Upper lobe of right lung (tissue), 1 donor: ENCODE measurements at regions not wholly inside any gene's neighbourhood (a gene's known extent, or its start where the extent isn't known, plus 50 kb on each side); places are given as distances from the start of the nearest gene placed in this dataset.
A peak's percentile ranks its signal among the peaks of the same experiment; 100 is the strongest.

ENCODE experiments used
- ATAC-seq: fragments of 200-7000 bp; cut with Tn5 transposase; one replicate; pipeline ENCODE4 v1.9.1; 2020; ENCODE audit warnings: mild to moderate bottlenecking, moderate library complexity
- DNase-seq: peaks from one replicate; pipeline ENCODE4 v3.0.0-alpha.2; 2020
- H3K27ac ChIP-seq: fragments of 200-600 bp; one replicate; pipeline ENCODE4 v1.8.0; 2022
- H3K27me3 ChIP-seq: fragments of 200-600 bp; one replicate; pipeline ENCODE4 v1.8.0; 2022; ENCODE audit warnings: mild to moderate bottlenecking
- H3K36me3 ChIP-seq: fragments of 200-600 bp; one replicate; pipeline ENCODE4 v1.8.0; 2022
- H3K4me1 ChIP-seq: fragments of 200-600 bp; one replicate; pipeline ENCODE4 v1.8.0; 2022
- H3K4me3 ChIP-seq: fragments of 200-600 bp; one replicate; pipeline ENCODE4 v1.8.0; 2022; ENCODE audit warnings: mild to moderate bottlenecking
- H3K9me3 ChIP-seq: fragments of 200-600 bp; one replicate; pipeline ENCODE4 v1.8.0; 2022
- intact Hi-C: fragments of 100-400 bp; cut with DNase I; formaldehyde crosslinking; loops from one replicate; pipeline ENCODE4 v1.11.0; 2022
- TF ChIP-seq, protein P1 (sequence below): fragments of 200-600 bp; IDR thresholded peaks from one replicate; pipeline ENCODE4 v1.8.0; 2022; ENCODE audit warnings: antibody characterized with exemption
- donor health status: DM: no; HTN: yes; CAD: no; lungs with severe emphysema.

DNA sequence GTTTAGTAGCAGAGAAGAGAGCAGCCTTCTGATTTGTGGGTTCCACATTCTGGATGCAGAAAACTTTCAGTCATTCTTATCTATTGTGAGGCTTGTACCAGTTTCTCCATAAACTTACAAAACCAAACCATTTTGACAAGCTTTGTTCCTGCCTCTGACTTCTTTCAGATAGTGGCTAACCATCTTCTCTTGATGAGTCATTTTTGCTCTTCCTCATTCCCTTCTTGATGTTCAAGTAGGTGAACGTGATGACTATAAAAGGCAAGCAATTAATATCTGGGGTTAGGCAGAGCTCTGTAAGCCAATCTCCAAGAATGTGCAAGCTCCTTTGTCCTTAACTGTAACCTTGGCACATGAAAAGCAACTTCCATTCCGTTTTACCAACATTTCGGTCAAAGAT lies 2083.1 kb upstream of the PIK3C3 start:
- intact Hi-C loops: no loop called here
- Histone ChIP-seq H3K4me1 (no peaks in the 10 kb centered on the region), H3K27me3 (no peaks in the 10 kb centered on the region), H3K36me3 (no peaks in the 10 kb centered on the region), H3K4me3 (no peak overlapping the region), H3K27ac (no peak overlapping the region), H3K9me3 (no peaks in the 10 kb centered on the region)
- DNase-seq (no peak), ATAC-seq (no peak)
- TF ChIP-seq, protein P1, sequence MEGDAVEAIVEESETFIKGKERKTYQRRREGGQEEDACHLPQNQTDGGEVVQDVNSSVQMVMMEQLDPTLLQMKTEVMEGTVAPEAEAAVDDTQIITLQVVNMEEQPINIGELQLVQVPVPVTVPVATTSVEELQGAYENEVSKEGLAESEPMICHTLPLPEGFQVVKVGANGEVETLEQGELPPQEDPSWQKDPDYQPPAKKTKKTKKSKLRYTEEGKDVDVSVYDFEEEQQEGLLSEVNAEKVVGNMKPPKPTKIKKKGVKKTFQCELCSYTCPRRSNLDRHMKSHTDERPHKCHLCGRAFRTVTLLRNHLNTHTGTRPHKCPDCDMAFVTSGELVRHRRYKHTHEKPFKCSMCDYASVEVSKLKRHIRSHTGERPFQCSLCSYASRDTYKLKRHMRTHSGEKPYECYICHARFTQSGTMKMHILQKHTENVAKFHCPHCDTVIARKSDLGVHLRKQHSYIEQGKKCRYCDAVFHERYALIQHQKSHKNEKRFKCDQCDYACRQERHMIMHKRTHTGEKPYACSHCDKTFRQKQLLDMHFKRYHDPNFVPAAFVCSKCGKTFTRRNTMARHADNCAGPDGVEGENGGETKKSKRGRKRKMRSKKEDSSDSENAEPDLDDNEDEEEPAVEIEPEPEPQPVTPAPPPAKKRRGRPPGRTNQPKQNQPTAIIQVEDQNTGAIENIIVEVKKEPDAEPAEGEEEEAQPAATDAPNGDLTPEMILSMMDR: no peak

DNA sequence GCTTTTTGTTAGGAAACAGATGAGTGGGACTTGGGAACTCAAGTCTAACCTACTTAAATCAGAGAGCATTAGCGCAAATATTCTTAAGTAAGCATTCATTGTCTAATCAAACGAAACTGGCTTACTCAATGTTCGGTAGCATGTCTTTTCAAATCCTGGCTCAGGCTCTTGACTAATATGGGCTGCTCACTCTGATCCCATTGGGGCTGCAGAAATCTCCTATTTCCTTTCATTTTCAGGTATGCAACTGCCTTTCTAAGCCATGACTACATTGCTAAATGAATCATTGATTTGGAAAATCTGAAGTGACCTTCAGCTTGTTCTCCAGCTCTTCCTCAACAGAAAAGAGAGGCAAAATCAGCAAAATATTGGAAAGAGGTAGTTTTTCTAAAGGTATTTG lies 2084.4 kb upstream of the PIK3C3 start:
- TF ChIP-seq, protein P1: no peak
- intact Hi-C loops: no loop called here
- Histone ChIP-seq H3K27ac (no peak overlapping the region), H3K4me3 (no peak overlapping the region), H3K4me1 (no peaks in the 10 kb centered on the region), H3K36me3 (no peaks in the 10 kb centered on the region), H3K9me3 (no peaks in the 10 kb centered on the region), H3K27me3 (no peaks in the 10 kb centered on the region)
- DNase-seq: no peak
- no peak for ATAC-seq

DNA sequence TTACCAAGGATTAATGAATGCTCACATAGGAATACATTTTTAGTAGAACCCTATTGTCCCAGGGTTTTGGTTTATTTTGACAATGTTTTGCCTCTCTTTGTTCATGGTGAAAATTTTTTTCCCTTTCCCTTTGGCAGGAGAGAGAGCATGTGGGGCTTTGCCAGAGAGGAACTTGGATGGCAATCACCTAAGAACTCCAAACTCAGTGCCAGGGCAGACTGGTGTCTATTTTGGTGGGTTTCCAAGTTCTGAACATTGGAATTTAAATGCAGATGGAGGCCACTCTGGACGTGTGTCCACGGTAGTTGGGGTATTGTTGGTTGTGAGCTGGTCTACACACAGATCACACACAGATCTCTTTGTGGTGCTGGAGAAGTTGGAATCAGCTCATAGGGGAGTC lies 2091.1 kb upstream of the PIK3C3 start:
- no peak for DNase-seq
- intact Hi-C loops: no loop called here
- H3K9me3 ChIP-seq: no peaks in the 10 kb centered on the region
- no peaks in the 10 kb centered on the region for H3K36me3 ChIP-seq
- no peaks in the 10 kb centered on the region for H3K27me3 ChIP-seq
- ATAC-seq: no peak
- no peak overlapping the region for H3K4me3 ChIP-seq
- H3K4me1 ChIP-seq: no peaks in the 10 kb centered on the region
- no peak overlapping the region for H3K27ac ChIP-seq
- TF ChIP-seq, protein P1: no peak

- DNase-seq: no peak
- H3K36me3 ChIP-seq: no peaks in the 10 kb centered on the region
- no peak overlapping the region for H3K4me3 ChIP-seq
- TF ChIP-seq, protein P1: no peak
- H3K4me1 ChIP-seq: no peaks in the 10 kb centered on the region
- intact Hi-C loops: no loop called here
- H3K27me3 ChIP-seq: no peaks in the 10 kb centered on the region
- H3K9me3 ChIP-seq: no peaks in the 10 kb centered on the region
- H3K27ac ChIP-seq: no peak overlapping the region
- ATAC-seq: no peak
Observed at GRCh38 chr18:39862341-39862740, 2092.7 kb upstream of the PIK3C3 start.

GRCh38 chr18:39854291-39854690 lies 2100.7 kb upstream of the PIK3C3 start:
- no peaks in the 10 kb centered on the region for H3K27me3 ChIP-seq
- intact Hi-C loops: no loop called here
- H3K4me1 ChIP-seq: no peaks in the 10 kb centered on the region
- DNase-seq (no peak), ATAC-seq (no peak)
- H3K27ac ChIP-seq: no peak overlapping the region
- no peaks in the 10 kb centered on the region for H3K36me3 ChIP-seq
- H3K9me3 ChIP-seq: no peaks in the 10 kb centered on the region
- TF ChIP-seq, protein P1: no peak
- no peak overlapping the region for H3K4me3 ChIP-seq

GRCh38 chr18:39846265-39846664 lies 2108.8 kb upstream of the PIK3C3 start:
- H3K27ac ChIP-seq: no peak overlapping the region
- intact Hi-C loops: no loop called here
- no peaks in the 10 kb centered on the region for H3K4me1 ChIP-seq
- DNase-seq (no peak), ATAC-seq (peak; percentile 40)
- H3K27me3 ChIP-seq: peaks cover under 1% of the 10 kb centered on the region
- TF ChIP-seq, protein P1: no peak
- H3K36me3 ChIP-seq: no peaks in the 10 kb centered on the region
- no peak overlapping the region for H3K4me3 ChIP-seq
- H3K9me3 ChIP-seq: no peaks in the 10 kb centered on the region
